Bronchial epithelial cell (primary cell): ENCODE measurements at regions not wholly inside any gene's neighbourhood (a gene's known extent, or its start where the extent isn't known, plus 50 kb on each side); places are given as distances from the start of the nearest gene placed in this dataset.

Experiments used
- DNase-seq: peaks from one replicate; pipeline ENCODE4 v3.0.0-alpha.2; 2010; ENCODE audit warnings: low read depth
- FAIRE-seq: peaks from 2 replicates; lab custom pipeline; 2011; peaks lifted over from hg19 to GRCh38; lab: Jason Lieb, UNC
- H3K27me3 ChIP-seq: 2 replicates; pipeline ENCODE4 v1.5.1; 2011; ENCODE audit warnings: low read length; ENCODE audit not compliant: control insufficient read depth, insufficient read depth
- H3K36me3 ChIP-seq: 2 replicates; pipeline ENCODE4 v1.5.1; 2011; ENCODE audit warnings: low read length; ENCODE audit not compliant: control insufficient read depth, insufficient read depth
- H3K4me3 ChIP-seq: 2 replicates; pipeline ENCODE4 v1.5.1; 2011; ENCODE audit warnings: mild to moderate bottlenecking, low read depth, low read length, control low read depth
- TF ChIP-seq, protein P1 (sequence below): IDR thresholded peaks from 2 replicates; pipeline ENCODE4 v1.5.1; 2011; ENCODE audit warnings: mild to moderate bottlenecking, moderate library complexity, low read length, control low read depth, inconsistent platforms; ENCODE audit not compliant: insufficient read depth, severe bottlenecking

DNA sequence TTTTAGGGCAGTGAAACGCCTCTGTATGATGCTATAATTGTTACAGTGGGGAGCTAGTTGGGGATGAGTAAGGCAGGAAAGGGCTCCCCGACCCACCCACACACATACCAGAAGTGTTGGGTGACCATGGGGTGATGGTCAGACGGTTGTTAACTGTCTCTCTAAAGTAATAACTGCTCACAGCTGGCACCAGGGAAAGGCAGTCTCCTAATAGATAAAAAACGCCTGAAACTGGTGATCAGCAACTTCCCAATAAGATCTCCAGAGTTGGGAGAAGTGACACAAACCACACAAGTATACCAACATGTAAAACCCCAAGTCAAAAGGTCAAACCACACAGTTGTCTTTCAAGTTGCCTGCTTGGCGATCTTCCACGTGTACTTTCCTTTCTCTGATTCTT lies 346.5 kb upstream of the CNTN4 start:
- Histone ChIP-seq H3K4me3 (no peak overlapping the region), H3K27me3 (no peaks in the 10 kb centered on the region), H3K36me3 (no peaks in the 10 kb centered on the region)
- FAIRE-seq (no peak), DNase-seq (no peak)
- TF ChIP-seq, protein P1, sequence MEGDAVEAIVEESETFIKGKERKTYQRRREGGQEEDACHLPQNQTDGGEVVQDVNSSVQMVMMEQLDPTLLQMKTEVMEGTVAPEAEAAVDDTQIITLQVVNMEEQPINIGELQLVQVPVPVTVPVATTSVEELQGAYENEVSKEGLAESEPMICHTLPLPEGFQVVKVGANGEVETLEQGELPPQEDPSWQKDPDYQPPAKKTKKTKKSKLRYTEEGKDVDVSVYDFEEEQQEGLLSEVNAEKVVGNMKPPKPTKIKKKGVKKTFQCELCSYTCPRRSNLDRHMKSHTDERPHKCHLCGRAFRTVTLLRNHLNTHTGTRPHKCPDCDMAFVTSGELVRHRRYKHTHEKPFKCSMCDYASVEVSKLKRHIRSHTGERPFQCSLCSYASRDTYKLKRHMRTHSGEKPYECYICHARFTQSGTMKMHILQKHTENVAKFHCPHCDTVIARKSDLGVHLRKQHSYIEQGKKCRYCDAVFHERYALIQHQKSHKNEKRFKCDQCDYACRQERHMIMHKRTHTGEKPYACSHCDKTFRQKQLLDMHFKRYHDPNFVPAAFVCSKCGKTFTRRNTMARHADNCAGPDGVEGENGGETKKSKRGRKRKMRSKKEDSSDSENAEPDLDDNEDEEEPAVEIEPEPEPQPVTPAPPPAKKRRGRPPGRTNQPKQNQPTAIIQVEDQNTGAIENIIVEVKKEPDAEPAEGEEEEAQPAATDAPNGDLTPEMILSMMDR, result no peak

DNA sequence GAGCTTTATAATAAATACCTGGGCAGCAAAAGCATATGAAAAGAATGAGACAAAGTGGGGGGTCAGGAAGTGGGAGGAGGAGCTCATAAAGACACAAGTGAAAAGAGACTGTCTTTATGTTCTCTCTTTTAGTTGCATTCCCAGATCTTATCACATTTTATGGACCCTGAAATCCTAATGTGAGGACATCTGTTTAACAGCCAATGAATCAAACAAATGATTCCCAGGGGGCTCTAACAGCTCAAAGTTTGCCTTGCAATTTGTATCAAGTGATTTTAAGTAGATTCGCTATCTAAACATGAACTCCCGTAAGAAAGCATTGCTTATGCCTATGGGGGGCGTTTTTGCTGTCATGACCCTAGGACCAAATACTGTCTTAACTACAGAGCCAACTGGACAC lies 332.3 kb upstream of the CNTN4 start:
- TF ChIP-seq, protein P1, result no peak
- DNase-seq (no peak), FAIRE-seq (no peak)
- Histone ChIP-seq H3K4me3 (no peak overlapping the region), H3K36me3 (no peaks in the 10 kb centered on the region), H3K27me3 (no peaks in the 10 kb centered on the region)

DNA sequence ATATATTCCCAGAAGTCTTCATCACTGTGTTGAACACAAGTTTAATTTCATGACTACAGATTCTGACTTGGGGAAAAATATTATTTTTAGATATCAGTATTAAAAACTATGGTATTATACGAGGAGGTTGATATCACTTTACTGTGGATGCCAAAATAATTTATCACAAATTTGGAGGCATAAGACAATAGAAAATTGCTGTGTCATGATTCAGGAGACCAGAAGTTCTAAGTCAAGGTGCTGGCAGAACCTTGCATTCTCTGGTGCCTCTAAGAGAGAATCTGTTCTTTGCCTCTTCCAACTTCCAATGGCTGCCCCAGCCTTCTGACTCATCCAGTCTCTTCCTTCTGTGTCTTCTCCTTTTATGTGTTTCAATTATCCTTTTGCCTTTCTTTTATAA lies 325.0 kb upstream of the CNTN4 start:
- Histone ChIP-seq H3K4me3 (no peak overlapping the region), H3K27me3 (no peaks in the 10 kb centered on the region), H3K36me3 (no peaks in the 10 kb centered on the region)
- FAIRE-seq, result no peak
- DNase-seq, result no peak
- TF ChIP-seq, protein P1, result no peak

DNA sequence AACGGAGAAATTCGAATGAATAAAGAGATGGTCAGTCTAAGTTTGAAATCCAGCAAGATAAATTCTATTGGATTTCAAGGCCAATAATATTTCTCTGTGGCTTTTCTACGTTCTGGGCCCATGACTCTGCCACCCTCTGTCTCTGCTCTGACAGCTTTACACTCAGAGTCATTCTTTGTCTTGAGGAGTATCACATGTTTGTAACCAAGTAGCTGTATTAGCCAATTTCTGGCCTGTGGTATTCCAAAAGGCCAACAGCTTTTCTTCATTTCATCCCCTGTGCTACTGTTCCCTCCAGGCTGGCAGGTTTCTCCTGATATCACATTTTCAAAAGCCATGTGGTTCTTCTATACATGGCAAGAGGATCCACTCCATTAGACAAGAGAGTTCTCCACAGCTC lies 324.1 kb upstream of the CNTN4 start:
- FAIRE-seq, result no peak

DNA sequence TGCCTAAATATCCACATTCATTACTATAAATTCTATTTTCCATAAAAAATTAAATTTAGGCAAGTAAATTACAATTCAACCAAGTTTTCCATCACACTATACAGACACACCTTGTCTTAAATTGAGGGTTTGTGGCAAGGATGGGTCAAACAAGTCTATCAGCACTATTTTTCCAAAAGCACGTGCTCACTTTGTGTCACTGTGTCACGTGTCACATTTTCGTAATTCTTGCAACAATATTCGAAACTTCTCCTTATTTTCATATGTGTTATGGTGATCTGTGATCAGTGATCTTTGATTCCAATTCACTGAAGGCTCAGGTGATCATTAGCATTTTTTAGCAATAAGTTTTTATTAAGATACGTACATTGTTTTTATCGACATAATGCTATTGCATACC lies 323.3 kb upstream of the CNTN4 start:
- H3K36me3 ChIP-seq, result no peaks in the 10 kb centered on the region
- FAIRE-seq (no peak), DNase-seq (no peak)
- no peak overlapping the region for H3K4me3 ChIP-seq
- TF ChIP-seq, protein P1, result no peak
- H3K27me3 ChIP-seq, result no peaks in the 10 kb centered on the region

More for the DNA sequence above, 324.1 kb upstream of the CNTN4 start:
- TF ChIP-seq, protein P1, result no peak
- no peak for DNase-seq
- H3K36me3 ChIP-seq, result no peaks in the 10 kb centered on the region
- H3K27me3 ChIP-seq, result no peaks in the 10 kb centered on the region
- no peak overlapping the region for H3K4me3 ChIP-seq

DNA sequence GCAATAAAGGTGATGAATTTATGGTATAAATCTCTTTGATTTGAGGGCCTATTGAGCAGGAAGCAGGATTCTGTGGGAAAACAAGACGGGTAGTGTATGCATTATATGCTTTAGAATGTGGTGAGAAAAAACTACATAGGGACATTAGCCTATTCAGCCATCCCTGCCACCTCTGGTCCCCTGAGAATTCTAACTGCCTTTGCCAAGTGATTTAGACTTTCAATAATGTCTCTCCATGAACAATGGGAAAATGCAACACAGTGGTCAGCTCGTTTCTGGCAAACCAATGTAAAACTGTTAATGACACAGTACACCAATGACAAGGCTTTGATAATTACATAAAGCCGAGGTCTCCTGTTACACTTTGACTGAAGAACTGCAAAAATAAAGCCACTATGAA lies 314.7 kb upstream of the CNTN4 start:
- H3K4me3 ChIP-seq, result no peak overlapping the region
- no peak for DNase-seq
- FAIRE-seq, result no peak
- no peaks in the 10 kb centered on the region for H3K27me3 ChIP-seq
- TF ChIP-seq, protein P1, result no peak
- H3K36me3 ChIP-seq, result no peaks in the 10 kb centered on the region
